Activated CD8-positive, alpha-beta memory T cell treated with anti-CD3 and anti-CD28 coated beads for 36 hours (primary cell): ENCODE measurements at regions not wholly inside any gene's neighbourhood (a gene's known extent, or its start where the extent isn't known, plus 50 kb on each side); places are given as distances from the start of the nearest gene placed in this dataset.
"Not testable (repeated sequence)": the region's sequence is repeated elsewhere in the genome, so short reads cannot be mapped to it uniquely, and the experiment has no call there.

Experiments
- CTCF ChIA-PET: fragments of 350-600 bp; sonication (Branson Sonifier 250); formaldehyde crosslinking; loops from one replicate; lab custom pipeline; 2021; ENCODE audit warnings: antibody characterized with exemption; lab: Charles Lee
- POLR2A ChIA-PET: fragments of 350-600 bp; sonication (Branson Sonifier 250); formaldehyde crosslinking; loops from one replicate; lab custom pipeline; 2021; ENCODE audit warnings: antibody characterized with exemption; lab: Charles Lee

- POLR2A ChIA-PET: no interaction called here
- CTCF ChIA-PET: no interaction called here
Measured at GRCh38 chr6:11899645-11900044, 112.5 kb upstream of the HIVEP1 start.

GRCh38 chr6:11894212-11894611 is 115.6 kb upstream of the ADTRP start:
- ChIA-PET CTCF (no interaction called here), POLR2A (no interaction called here)

GRCh38 chr6:11891547-11891946 is 112.9 kb upstream of the ADTRP start:
- CTCF ChIA-PET: no interaction called here

GRCh38 chr6:11890849-11891248 is 112.2 kb upstream of the ADTRP start:
- ChIA-PET CTCF (no interaction called here), POLR2A (no interaction called here)

More at GRCh38 chr6:11891547-11891946, 112.9 kb upstream of the ADTRP start:
- POLR2A ChIA-PET: no interaction called here

GRCh38 chr6:11890209-11890608 is 111.6 kb upstream of the ADTRP start:
- CTCF ChIA-PET: no interaction called here

GRCh38 chr6:11889572-11889971 is 111.0 kb upstream of the ADTRP start:
- CTCF ChIA-PET: no interaction called here
- POLR2A ChIA-PET: no interaction called here

More at GRCh38 chr6:11890209-11890608, 111.6 kb upstream of the ADTRP start:
- POLR2A ChIA-PET: no interaction called here

GRCh38 chr6:11888727-11889126 is 110.1 kb upstream of the ADTRP start:
- CTCF ChIA-PET: interaction anchor here (0.6 kb wide), 1 partner anchor 310 kb away, joined by 3 read pairs; no protein-coding TSS in a partner anchor

GRCh38 chr6:11885159-11885558 is 106.6 kb upstream of the ADTRP start:
- CTCF ChIA-PET: no interaction called here
- POLR2A ChIA-PET: no interaction called here

More at GRCh38 chr6:11888727-11889126, 110.1 kb upstream of the ADTRP start:
- POLR2A ChIA-PET: no interaction called here

GRCh38 chr6:11883471-11883870 is 104.9 kb upstream of the ADTRP start:
- POLR2A ChIA-PET, CTCF ChIA-PET: not testable (repeated sequence)

GRCh38 chr6:11880156-11880555 is 101.6 kb upstream of the ADTRP start:
- POLR2A ChIA-PET, CTCF ChIA-PET: not testable (repeated sequence)

GRCh38 chr6:11878735-11879134 is 100.1 kb upstream of the ADTRP start:
- POLR2A ChIA-PET: no interaction called here
- CTCF ChIA-PET: no interaction called here

GRCh38 chr6:11878029-11878428 is 99.4 kb upstream of the ADTRP start:
- CTCF ChIA-PET: no interaction called here
- POLR2A ChIA-PET: no interaction called here

GRCh38 chr6:11876934-11877433 is 98.4 kb upstream of the ADTRP start:
- CTCF ChIA-PET: no interaction called here
- POLR2A ChIA-PET: no interaction called here

GRCh38 chr6:11875325-11876109 is 96.9 kb upstream of the ADTRP start:
- CTCF ChIA-PET: no interaction called here

GRCh38 chr6:11869672-11870340 is 91.2 kb upstream of the ADTRP start:
- ChIA-PET CTCF (no interaction called here), POLR2A (interaction anchor here (0.7 kb wide), 1 partner anchor 681 kb away, joined by 6 read pairs; no protein-coding TSS in a partner anchor)

More at GRCh38 chr6:11875325-11876109, 96.9 kb upstream of the ADTRP start:
- POLR2A ChIA-PET: no interaction called here

GRCh38 chr6:11868392-11868791 is 89.8 kb upstream of the ADTRP start:
- POLR2A ChIA-PET: no interaction called here
- CTCF ChIA-PET: no interaction called here

GRCh38 chr6:11865680-11866300 is 87.2 kb upstream of the ADTRP start:
- CTCF ChIA-PET: no interaction called here
- POLR2A ChIA-PET: no interaction called here

- CTCF ChIA-PET: no interaction called here
Measured at GRCh38 chr6:11858439-11858838, 79.8 kb upstream of the ADTRP start.

GRCh38 chr6:11855743-11856142 is 77.1 kb upstream of the ADTRP start:
- CTCF ChIA-PET: no interaction called here
- POLR2A ChIA-PET: no interaction called here

More at GRCh38 chr6:11858439-11858838, 79.8 kb upstream of the ADTRP start:
- POLR2A ChIA-PET: no interaction called here
